Transverse colon (tissue), 3 donors: ENCODE measurements at regions not wholly inside any gene's neighbourhood (a gene's known extent, or its start where the extent isn't known, plus 50 kb on each side); places are given as distances from the start of the nearest gene placed in this dataset.

Experiments used
- EP300 ChIP-seq: sonication (generic); formaldehyde crosslinking; IDR thresholded peaks from one replicate; pipeline ENCODE4 v1.6.1; 2017; ENCODE audit warnings: antibody characterized with exemption, low read depth
- POLR2A ChIP-seq: fragments of 450-650 bp; IDR thresholded peaks from one replicate; pipeline ENCODE4 v1.6.1; 2016; ENCODE audit warnings: antibody characterized with exemption, mild to moderate bottlenecking, moderate library complexity
- TF ChIP-seq, protein P1 (sequence below), 5 experiments: fragments of 200-600 bp in 3 of 5; fragments of 450-650 bp in 2 of 5; sonication (generic) in 3 of 5; IDR thresholded peaks; 1 replicate in 2 of 5; 2 replicates in 3 of 5; pipeline ENCODE4 v1.5.1; 2016 to 2017; ENCODE audit warnings: antibody characterized with exemption in 5 of 5, inconsistent platforms in 3 of 5, mild to moderate bottlenecking in 2 of 5, moderate library complexity in 1 of 5

DNA sequence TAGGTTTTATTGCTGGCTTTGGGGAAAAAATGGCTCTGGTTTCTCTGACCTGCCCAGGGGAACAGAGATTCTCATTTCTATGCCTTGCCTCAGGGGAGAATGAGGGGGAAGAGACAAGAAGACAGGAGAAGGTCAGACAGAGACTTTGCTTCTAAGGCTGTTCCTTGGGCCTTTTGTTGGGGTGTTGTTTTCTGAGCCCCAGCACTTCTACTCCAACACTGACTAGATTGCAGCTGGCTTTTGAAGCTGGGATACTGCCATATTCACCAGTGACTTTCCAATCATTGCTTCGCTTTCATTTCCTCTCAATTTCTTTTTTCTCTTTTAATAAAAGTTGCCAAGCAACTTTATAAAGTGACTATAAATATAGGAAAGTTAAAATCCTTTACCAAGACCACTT is 143.2 kb upstream of the ARHGEF26 start:
- TF ChIP-seq POLR2A (no peak), EP300 (no peak)
- TF ChIP-seq, protein P1, sequence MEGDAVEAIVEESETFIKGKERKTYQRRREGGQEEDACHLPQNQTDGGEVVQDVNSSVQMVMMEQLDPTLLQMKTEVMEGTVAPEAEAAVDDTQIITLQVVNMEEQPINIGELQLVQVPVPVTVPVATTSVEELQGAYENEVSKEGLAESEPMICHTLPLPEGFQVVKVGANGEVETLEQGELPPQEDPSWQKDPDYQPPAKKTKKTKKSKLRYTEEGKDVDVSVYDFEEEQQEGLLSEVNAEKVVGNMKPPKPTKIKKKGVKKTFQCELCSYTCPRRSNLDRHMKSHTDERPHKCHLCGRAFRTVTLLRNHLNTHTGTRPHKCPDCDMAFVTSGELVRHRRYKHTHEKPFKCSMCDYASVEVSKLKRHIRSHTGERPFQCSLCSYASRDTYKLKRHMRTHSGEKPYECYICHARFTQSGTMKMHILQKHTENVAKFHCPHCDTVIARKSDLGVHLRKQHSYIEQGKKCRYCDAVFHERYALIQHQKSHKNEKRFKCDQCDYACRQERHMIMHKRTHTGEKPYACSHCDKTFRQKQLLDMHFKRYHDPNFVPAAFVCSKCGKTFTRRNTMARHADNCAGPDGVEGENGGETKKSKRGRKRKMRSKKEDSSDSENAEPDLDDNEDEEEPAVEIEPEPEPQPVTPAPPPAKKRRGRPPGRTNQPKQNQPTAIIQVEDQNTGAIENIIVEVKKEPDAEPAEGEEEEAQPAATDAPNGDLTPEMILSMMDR (IDR thresholded peaks at IDR 0.05) = no peak
